Chondrocyte (in vitro differentiated cells): ENCODE measurements at regions not wholly inside any gene's neighbourhood (a gene's known extent, or its start where the extent isn't known, plus 50 kb on each side); places are given as distances from the start of the nearest gene placed in this dataset.
"Not testable (repeated sequence)": the region's sequence is repeated elsewhere in the genome, so short reads cannot be mapped to it uniquely, and the experiment has no call there.

ENCODE experiments used
- DNase-seq: peaks from one replicate; pipeline ENCODE4 v3.0.0; 2021; ENCODE audit warnings: mixed read lengths, low spot score
- H3K27ac Mint-ChIP-seq: one replicate; pipeline ENCODE4 v1.8.0; 2021; ENCODE audit warnings: mild to moderate bottlenecking, moderate library complexity, mixed read lengths; ENCODE audit not compliant: unreplicated experiment
- H3K27me3 Mint-ChIP-seq: 2 replicates; pipeline ENCODE4 v1.8.0; 2021; ENCODE audit warnings: low read depth, mixed read lengths
- H3K36me3 Mint-ChIP-seq: 2 replicates; pipeline ENCODE4 v1.8.0; 2021; ENCODE audit warnings: low read depth, mixed read lengths
- H3K4me1 Mint-ChIP-seq: 2 replicates; pipeline ENCODE4 v1.8.0; 2021; ENCODE audit warnings: low read depth, mild to moderate bottlenecking, mixed read lengths
- H3K4me3 Mint-ChIP-seq: one replicate; pipeline ENCODE4 v1.8.0; 2021; ENCODE audit warnings: mild to moderate bottlenecking, moderate library complexity, mixed read lengths; ENCODE audit not compliant: unreplicated experiment
- H3K9me3 Mint-ChIP-seq: 2 replicates; pipeline ENCODE4 v1.8.0; 2021; ENCODE audit warnings: low read depth, mixed read lengths
- CTCF ChIP-seq: fragments of 200-600 bp; sonication (generic); IDR thresholded peaks from 2 replicates; pipeline ENCODE4 v1.5.0; 2021; ENCODE audit warnings: antibody characterized with exemption, mild to moderate bottlenecking, moderate library complexity

GRCh38 chr19:28140201-28140600 is 1072.8 kb downstream of the UQCRFS1 start:
- H3K4me1 Mint-ChIP-seq = no peaks in the 10 kb centered on the region
- no peak overlapping the region for H3K27ac Mint-ChIP-seq
- H3K9me3 Mint-ChIP-seq = peaks cover 6% of the 10 kb centered on the region
- DNase-seq = no peak
- H3K36me3 Mint-ChIP-seq = no peaks in the 10 kb centered on the region
- H3K4me3 Mint-ChIP-seq = no peak overlapping the region
- no peak for TF ChIP-seq CTCF
- H3K27me3 Mint-ChIP-seq = peaks cover 4% of the 10 kb centered on the region

GRCh38 chr19:28137772-28138171 is 1075.2 kb downstream of the UQCRFS1 start:
- Mint-ChIP-seq H3K9me3 (peaks cover 6% of the 10 kb centered on the region), H3K36me3 (no peaks in the 10 kb centered on the region), H3K27me3 (peaks cover 4% of the 10 kb centered on the region), H3K27ac (no peak overlapping the region), H3K4me3 (no peak overlapping the region), H3K4me1 (no peaks in the 10 kb centered on the region)
- TF ChIP-seq CTCF = no peak
- DNase-seq = no peak

- Mint-ChIP-seq H3K4me1 (no peaks in the 10 kb centered on the region), H3K4me3 (no peak overlapping the region), H3K27me3 (peaks cover 2% of the 10 kb centered on the region), H3K27ac (no peak overlapping the region), H3K9me3 (peaks cover 6% of the 10 kb centered on the region), H3K36me3 (no peaks in the 10 kb centered on the region)
- no peak for TF ChIP-seq CTCF
- no peak for DNase-seq
These were observed 1076.2 kb downstream of the UQCRFS1 start for GRCh38 chr19:28136796-28137195.

- Mint-ChIP-seq H3K4me3 (no peak overlapping the region), H3K36me3 (no peaks in the 10 kb centered on the region), H3K27me3 (no peaks in the 10 kb centered on the region), H3K27ac (no peak overlapping the region), H3K4me1 (no peaks in the 10 kb centered on the region), H3K9me3 (peaks cover 3% of the 10 kb centered on the region)
- no peak for TF ChIP-seq CTCF
- DNase-seq = no peak
These were observed 1077.1 kb downstream of the UQCRFS1 start for GRCh38 chr19:28135825-28136224.

- Mint-ChIP-seq H3K4me1 (peaks cover 10% of the 10 kb centered on the region), H3K9me3 (no peaks in the 10 kb centered on the region), H3K4me3 (no peak overlapping the region), H3K27me3 (no peaks in the 10 kb centered on the region), H3K36me3 (no peaks in the 10 kb centered on the region), H3K27ac (no peak overlapping the region)
- TF ChIP-seq CTCF = no peak
- DNase-seq = no peak
These were observed 1078.6 kb downstream of the UQCRFS1 start for GRCh38 chr19:28134311-28134710.

GRCh38 chr19:28130881-28131280 is 1082.1 kb downstream of the UQCRFS1 start:
- not testable (repeated sequence) for H3K36me3 Mint-ChIP-seq, DNase-seq, H3K4me3 Mint-ChIP-seq, H3K9me3 Mint-ChIP-seq, H3K27me3 Mint-ChIP-seq, H3K27ac Mint-ChIP-seq
- peaks cover 26% of the 10 kb centered on the region for H3K4me1 Mint-ChIP-seq
